ENCODE measurements at regions not wholly inside any gene's neighbourhood (a gene's known extent, or its start where the extent isn't known, plus 50 kb on each side); places are given as distances from the start of the nearest gene placed in this dataset.

DNA sequence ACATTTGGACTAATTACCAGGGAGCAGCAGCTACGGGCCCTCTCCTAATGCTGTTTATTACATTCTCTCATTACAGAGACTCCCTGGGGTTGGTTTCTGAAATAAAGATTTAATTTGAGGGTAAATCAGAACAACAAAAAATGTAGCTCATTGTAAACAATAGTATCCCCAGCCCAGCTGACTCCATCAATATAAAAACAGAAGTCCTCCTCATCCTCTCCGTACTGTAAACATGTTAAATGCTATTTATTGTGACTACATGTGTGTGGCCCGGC is 670.4 kb downstream of the TOX3 start:
- no peak for TF ChIP-seq CTCF (conservative IDR thresholded peaks at IDR 0.05; ENCODE audit: low read length)
- TF ChIP-seq EZH2phosphoT487 (IDR thresholded peaks at IDR 0.05; ENCODE audit: borderline replicate concordance, low read depth, low read length): no peak

Data from OCI-LY7 (cell line).